Sigmoid colon (tissue), 4 donors: ENCODE measurements at regions not wholly inside any gene's neighbourhood (a gene's known extent, or its start where the extent isn't known, plus 50 kb on each side); places are given as distances from the start of the nearest gene placed in this dataset.

Source experiments
- EP300 ChIP-seq, 4 donors: sonication (generic); formaldehyde crosslinking; IDR thresholded peaks; one replicate each; pipeline ENCODE4 v1.6.1; 2017; ENCODE audit warnings: antibody characterized with exemption in 4 of 4
- POLR2A ChIP-seq, 2 donors: fragments of 450-650 bp; IDR thresholded peaks; one replicate each; pipeline ENCODE4 v1.6.1; 2016; ENCODE audit warnings: antibody characterized with exemption in 2 of 2, mild to moderate bottlenecking in 2 of 2, moderate library complexity in 2 of 2
- POLR2AphosphoS5 ChIP-seq, 4 donors: sonication (generic); formaldehyde crosslinking; IDR thresholded peaks; one replicate each; pipeline ENCODE4 v1.6.1; 2017; ENCODE audit warnings: antibody characterized with exemption in 4 of 4
- TF ChIP-seq, protein P1 (sequence below), 4 experiments: fragments of 450-650 bp in 3 of 4; fragments of 200-600 bp in 1 of 4; IDR thresholded peaks; one replicate each; pipeline ENCODE4 v1.5.1; 2016 to 2019; ENCODE audit warnings: antibody characterized with exemption in 4 of 4, mild to moderate bottlenecking in 3 of 4, moderate library complexity in 2 of 4

DNA sequence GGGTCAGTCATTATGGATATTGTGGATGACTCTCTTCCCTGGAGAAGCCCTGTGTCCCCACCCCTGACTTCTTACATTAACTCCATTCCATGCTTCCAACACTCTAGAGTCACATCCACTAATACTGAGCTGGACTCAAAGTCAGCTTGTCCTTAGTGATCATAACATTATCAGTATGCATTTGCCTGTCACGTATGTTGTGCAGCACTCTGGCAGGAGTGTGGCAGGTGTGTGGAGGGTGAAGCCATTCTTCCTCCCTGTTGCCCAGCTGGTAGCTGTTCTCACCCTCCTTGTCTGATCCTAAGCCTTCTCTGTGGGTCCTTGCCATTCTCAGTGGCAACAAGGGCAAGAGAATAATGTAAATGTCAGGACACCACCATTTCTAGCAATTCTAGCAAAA, 334.1 kb upstream of the RAB6C start:
- TF ChIP-seq, protein P1, sequence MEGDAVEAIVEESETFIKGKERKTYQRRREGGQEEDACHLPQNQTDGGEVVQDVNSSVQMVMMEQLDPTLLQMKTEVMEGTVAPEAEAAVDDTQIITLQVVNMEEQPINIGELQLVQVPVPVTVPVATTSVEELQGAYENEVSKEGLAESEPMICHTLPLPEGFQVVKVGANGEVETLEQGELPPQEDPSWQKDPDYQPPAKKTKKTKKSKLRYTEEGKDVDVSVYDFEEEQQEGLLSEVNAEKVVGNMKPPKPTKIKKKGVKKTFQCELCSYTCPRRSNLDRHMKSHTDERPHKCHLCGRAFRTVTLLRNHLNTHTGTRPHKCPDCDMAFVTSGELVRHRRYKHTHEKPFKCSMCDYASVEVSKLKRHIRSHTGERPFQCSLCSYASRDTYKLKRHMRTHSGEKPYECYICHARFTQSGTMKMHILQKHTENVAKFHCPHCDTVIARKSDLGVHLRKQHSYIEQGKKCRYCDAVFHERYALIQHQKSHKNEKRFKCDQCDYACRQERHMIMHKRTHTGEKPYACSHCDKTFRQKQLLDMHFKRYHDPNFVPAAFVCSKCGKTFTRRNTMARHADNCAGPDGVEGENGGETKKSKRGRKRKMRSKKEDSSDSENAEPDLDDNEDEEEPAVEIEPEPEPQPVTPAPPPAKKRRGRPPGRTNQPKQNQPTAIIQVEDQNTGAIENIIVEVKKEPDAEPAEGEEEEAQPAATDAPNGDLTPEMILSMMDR (IDR thresholded peaks at IDR 0.05): no peak
- TF ChIP-seq POLR2AphosphoS5 (IDR thresholded peaks at IDR 0.05) (no peak), POLR2A (IDR thresholded peaks at IDR 0.05) (no peak), EP300 (IDR thresholded peaks at IDR 0.05) (no peak)
